HuH-7.5 (cell line): ENCODE measurements at regions not wholly inside any gene's neighbourhood (a gene's known extent, or its start where the extent isn't known, plus 50 kb on each side); places are given as distances from the start of the nearest gene placed in this dataset.
A peak's percentile ranks its signal among the peaks of the same experiment; 100 is the strongest.
"Not testable (repeated sequence)": the region's sequence is repeated elsewhere in the genome, so short reads cannot be mapped to it uniquely, and the experiment has no call there.

Experiments
- DNase-seq: peaks from one replicate; pipeline ENCODE4 v3.0.0; 2011; ENCODE audit warnings: low spot score

GRCh38 chrX:37904833-37905232 lies 57.5 kb upstream of the DYNLT3 start:
- no peak for DNase-seq

- DNase-seq: peak; percentile 12
Measured at GRCh38 chrX:37905436-37906147, 58.2 kb upstream of the DYNLT3 start.

- no peak for DNase-seq
Measured at GRCh38 chrX:37906357-37906756, 59.0 kb upstream of the DYNLT3 start.

GRCh38 chrX:37910186-37910585 lies 62.8 kb upstream of the DYNLT3 start:
- DNase-seq: no peak

- no peak for DNase-seq
Measured at GRCh38 chrX:37912304-37912703, 64.9 kb upstream of the DYNLT3 start.

GRCh38 chrX:37912777-37913176 lies 65.4 kb upstream of the DYNLT3 start:
- DNase-seq: no peak

- DNase-seq: no peak
Measured at GRCh38 chrX:37918168-37918567, 70.8 kb upstream of the DYNLT3 start.

GRCh38 chrX:37918703-37919102 lies 71.3 kb upstream of the DYNLT3 start:
- DNase-seq: no peak

- DNase-seq: no peak
Measured at GRCh38 chrX:37921758-37922157, 74.4 kb upstream of the DYNLT3 start.

- no peak for DNase-seq
Measured at GRCh38 chrX:37922928-37923327, 75.6 kb upstream of the DYNLT3 start.

GRCh38 chrX:37925761-37926160 lies 78.4 kb upstream of the DYNLT3 start:
- not testable (repeated sequence) for DNase-seq

- DNase-seq: no peak
Measured at GRCh38 chrX:37926700-37927099, 79.3 kb upstream of the DYNLT3 start.

- no peak for DNase-seq
Measured at GRCh38 chrX:37942170-37942569, 64.2 kb upstream of the SYTL5 start.

- DNase-seq: no peak
Measured at GRCh38 chrX:37943554-37944344, 62.6 kb upstream of the SYTL5 start.

GRCh38 chrX:37946197-37946596 lies 60.2 kb upstream of the SYTL5 start:
- no peak for DNase-seq

- no peak for DNase-seq
Measured at GRCh38 chrX:37955273-37955672, 51.1 kb upstream of the SYTL5 start.

- DNase-seq: no peak
Measured at GRCh38 chrX:37956223-37956622, 50.1 kb upstream of the SYTL5 start.
